Suppressor macrophage treated with lipopolysaccharide for 1 hour (primary cell): ENCODE measurements at regions not wholly inside any gene's neighbourhood (a gene's known extent, or its start where the extent isn't known, plus 50 kb on each side); places are given as distances from the start of the nearest gene placed in this dataset.

Source experiments
- DNase-seq, 3 donors: peaks; one replicate each; pipeline ENCODE4 v3.0.0-alpha.2; 2020 to 2022

DNA sequence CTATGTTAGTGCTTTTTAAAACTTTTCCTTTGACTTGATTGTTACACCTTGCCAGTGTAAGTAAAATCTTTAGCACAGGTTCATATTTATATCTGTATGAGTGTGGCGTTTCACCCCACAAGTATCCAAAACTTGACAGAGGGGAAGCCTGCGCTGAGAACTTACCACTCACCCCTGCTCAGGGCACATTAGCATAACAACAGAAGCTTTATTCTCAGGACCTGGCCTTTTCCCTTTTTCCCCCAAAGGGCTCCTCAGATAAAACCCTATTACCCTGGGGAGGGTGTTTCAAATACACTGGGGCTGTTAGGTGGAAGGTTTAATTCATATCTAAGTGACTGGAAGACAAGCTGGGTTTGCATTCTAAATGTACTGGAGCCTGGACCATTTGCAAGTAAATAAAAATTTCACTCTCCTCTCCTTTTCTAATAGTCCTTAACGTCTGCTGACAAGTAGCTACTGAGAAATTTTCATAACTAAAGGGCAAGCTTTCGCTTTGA lies 276.6 kb downstream of the RNF152 start:
- no peak for DNase-seq

DNA sequence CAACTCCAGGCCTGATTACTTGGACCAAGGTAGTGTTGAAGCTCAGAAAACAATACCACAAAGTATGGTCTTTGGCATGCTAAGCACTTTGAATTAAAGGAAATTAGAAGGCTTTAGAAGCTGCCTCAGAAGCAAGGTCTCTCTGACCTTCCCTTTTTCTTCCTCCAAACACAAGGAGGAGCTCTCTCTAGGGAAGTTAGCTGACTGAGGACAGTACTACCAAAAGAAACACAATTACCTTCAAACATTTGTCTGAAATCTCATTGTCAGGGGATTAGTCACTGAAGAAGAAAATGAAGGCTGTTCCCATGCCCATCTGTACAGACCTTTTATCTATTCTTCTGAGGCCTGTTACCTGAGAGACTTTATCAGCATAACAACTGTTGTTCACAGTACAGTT lies 279.3 kb downstream of the CDH20 start:
- DNase-seq: peak in 1 of 3 donors; percentile 29

- DNase-seq: no peak
Observed at GRCh38 chr18:61609131-61609530, 275.9 kb downstream of the CDH20 start.

DNA sequence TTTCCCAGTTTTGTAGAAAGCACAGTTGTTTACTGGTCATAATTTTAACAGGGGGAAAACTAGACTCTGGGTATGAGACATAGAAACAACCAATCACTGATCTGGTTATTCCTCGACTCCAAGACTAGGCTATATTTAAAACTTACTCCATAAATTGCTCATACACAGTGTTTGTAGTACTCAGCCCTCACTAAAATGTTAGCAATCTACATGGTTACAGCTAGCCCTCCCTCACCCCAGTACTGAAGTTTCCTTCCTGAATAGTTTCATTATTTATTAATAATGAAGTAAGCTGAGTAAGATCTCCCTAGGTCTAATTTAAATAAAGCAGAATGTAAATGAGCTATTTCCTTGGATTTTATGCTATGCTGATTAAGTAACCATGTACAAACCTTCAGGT lies 275.1 kb downstream of the CDH20 start:
- DNase-seq: peak in 1 of 3 donors; percentile 9

GRCh38 chr18:61607867-61608266 lies 274.6 kb downstream of the CDH20 start:
- no peak for DNase-seq

DNA sequence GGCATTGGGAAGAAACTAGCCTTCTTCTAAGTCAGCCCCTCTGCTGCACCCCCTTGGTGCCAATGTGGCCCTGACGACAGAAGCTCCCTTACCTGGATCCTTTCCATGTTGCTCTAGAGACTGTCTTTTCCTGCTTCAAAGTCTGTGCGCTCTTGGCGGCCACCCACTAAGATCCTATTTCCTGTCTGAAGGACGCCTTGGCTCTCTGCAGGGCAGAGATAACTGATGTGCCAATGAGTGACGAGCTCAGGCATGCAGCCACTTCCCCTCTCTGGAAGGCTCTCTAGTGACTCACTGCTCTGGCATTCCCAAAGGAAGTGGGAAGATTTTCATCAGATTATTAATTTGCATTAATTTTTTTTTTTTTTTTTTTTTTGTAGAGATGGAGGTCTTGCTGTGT lies 273.5 kb downstream of the CDH20 start:
- peak; percentile 58 to 62 (median 58) for DNase-seq

DNA sequence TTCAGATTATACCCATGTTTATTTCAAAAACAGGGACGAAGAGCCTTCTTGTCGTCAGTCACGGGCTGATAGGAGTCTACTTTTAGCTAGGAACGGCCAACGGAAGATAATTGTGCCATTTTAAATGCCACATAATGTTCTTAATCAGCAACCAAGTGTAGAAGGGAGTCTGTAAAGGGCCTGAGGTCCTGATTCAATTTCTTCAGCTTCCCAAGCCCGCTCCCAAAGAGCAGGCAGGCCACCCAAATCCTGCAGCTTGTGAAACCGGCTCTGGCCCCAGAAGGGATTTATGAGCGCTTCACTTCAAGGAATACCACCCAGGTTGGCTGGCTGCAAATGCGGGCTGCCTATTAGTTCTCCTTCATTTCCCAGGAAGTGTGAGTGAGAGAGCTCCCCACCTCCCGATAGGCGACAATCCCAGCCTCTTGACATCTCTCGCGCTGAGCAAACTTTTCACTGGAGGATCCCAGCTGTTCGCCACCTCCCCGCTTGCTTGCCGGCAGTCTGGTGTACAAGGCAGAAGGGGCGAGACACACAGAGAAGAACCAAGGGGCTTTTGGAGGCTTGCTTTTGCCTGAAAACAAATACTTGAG lies 272.9 kb downstream of the CDH20 start:
- DNase-seq: no peak

DNA sequence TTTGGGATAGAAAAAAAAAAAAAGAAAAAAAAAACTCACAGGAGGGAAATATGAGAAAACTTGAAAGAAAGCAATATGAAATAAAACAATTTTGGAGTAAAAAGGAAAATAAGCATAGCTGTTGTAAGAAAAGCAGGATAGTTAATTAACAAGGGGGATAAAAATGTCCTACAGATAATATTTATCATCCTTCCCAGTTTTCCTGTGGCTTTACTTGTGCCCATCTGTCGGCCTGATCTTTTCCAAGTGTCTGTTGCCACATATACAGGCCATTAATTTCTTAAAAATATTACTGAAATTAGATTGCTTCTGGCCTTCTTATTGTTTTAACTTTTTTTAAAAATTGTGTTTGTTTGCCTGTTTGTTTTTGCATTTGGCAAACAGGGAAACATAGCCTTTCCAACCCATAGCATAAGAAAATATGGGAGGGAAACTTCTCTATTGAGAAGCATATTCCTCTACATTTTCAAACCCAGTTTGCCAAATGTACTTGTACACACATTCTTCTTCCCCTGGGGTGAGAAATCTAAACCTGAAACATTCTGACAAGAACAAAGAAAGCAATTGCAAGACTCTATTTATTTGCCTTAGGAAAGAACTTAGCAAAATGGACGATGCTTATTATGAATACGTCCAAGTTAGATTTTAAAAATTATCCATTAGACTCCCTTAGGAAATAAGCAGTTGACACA lies 272.3 kb downstream of the CDH20 start:
- no peak for DNase-seq
